ENCODE measurements at regions not wholly inside any gene's neighbourhood (a gene's known extent, or its start where the extent isn't known, plus 50 kb on each side); places are given as distances from the start of the nearest gene placed in this dataset.

DNA sequence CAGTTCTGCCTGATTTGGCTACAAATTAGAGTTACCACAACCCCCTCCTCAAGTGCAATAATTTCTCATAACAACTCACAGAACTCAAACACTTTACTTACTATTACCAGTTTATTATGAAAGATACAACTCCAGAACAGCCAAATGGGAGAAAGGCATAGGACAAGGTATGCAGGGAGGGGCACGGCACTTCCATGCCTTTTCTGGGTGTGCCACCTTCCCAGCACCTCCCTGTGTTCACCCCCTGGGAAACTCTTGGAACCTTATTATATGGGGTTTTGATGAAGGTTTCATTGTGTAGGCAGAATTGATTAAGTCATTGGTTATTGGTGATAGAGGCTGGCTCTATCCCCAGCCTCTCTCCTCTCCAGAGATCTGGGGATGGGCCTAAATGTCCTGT, 66.6 kb upstream of the RAP2B start:
- H2AFZ ChIP-seq: no peak overlapping the region
- Mint-ChIP-seq H3K4me3 (no peak overlapping the region), H3K36me3 (ENCODE audit: low read depth) (peaks cover 7% of the 10 kb centered on the region; the same call in 2 of the 3 replicates), H3K4me1 (peaks cover 44% of the 10 kb centered on the region), H3K27ac (no peak overlapping the region), H3K9me3 (peaks cover 13% of the 10 kb centered on the region), H3K27me3 (ENCODE audit: insufficient read depth, low read depth, poor library complexity) (peaks cover 6% of the 10 kb centered on the region)
- peaks cover 7% of the 10 kb centered on the region; the same call in 1 of the 2 replicates for H3K27me3 ChIP-seq (ENCODE audit: insufficient read depth)
- DNase-seq (ENCODE audit: low spot score) (no peak), ATAC-seq (no peak)
- H3K9me2 ChIP-seq (ENCODE audit: insufficient read depth): no peaks in the 10 kb centered on the region
- H3K4me3 ChIP-seq: no peak overlapping the region
- no peaks in the 10 kb centered on the region for H3F3A ChIP-seq (replicated peaks; ENCODE audit: low read depth)
- H3K79me2 ChIP-seq (replicated peaks; ENCODE audit: insufficient read depth): no peaks in the 10 kb centered on the region
- no peaks in the 10 kb centered on the region for H3K36me3 ChIP-seq (ENCODE audit: insufficient read depth)
- H3K4me1 ChIP-seq (ENCODE audit: insufficient read depth): peaks cover 65% of the 10 kb centered on the region
- no peak overlapping the region for H3K4me2 ChIP-seq
- TF ChIP-seq STAT1 (IDR thresholded peaks at IDR 0.05; ENCODE audit: unreplicated experiment): no peak
- TF ChIP-seq EZH2 (IDR thresholded peaks at IDR 0.05; ENCODE audit: low read depth, unreplicated experiment): no peak
- no peak for TF ChIP-seq ETS1 (IDR thresholded peaks at IDR 0.05)
- TF ChIP-seq EZH2phosphoT487 (IDR thresholded peaks at IDR 0.05; ENCODE audit: unreplicated experiment): no peak
- no peak for TF ChIP-seq REST (IDR thresholded peaks at IDR 0.05; ENCODE audit: unreplicated experiment)
- TF ChIP-seq, protein P1, sequence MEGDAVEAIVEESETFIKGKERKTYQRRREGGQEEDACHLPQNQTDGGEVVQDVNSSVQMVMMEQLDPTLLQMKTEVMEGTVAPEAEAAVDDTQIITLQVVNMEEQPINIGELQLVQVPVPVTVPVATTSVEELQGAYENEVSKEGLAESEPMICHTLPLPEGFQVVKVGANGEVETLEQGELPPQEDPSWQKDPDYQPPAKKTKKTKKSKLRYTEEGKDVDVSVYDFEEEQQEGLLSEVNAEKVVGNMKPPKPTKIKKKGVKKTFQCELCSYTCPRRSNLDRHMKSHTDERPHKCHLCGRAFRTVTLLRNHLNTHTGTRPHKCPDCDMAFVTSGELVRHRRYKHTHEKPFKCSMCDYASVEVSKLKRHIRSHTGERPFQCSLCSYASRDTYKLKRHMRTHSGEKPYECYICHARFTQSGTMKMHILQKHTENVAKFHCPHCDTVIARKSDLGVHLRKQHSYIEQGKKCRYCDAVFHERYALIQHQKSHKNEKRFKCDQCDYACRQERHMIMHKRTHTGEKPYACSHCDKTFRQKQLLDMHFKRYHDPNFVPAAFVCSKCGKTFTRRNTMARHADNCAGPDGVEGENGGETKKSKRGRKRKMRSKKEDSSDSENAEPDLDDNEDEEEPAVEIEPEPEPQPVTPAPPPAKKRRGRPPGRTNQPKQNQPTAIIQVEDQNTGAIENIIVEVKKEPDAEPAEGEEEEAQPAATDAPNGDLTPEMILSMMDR (conservative IDR thresholded peaks at IDR 0.05; ENCODE audit: low read depth in 2 of 2): no peak
- no peak for TF ChIP-seq ZNF114 (CRISPR knock-in tag; IDR thresholded peaks at IDR 0.05)
- TF ChIP-seq POLR2AphosphoS5 (IDR thresholded peaks at IDR 0.05; ENCODE audit: low read depth): no peak
- no peak for TF ChIP-seq ZNF331 (CRISPR knock-in tag; IDR thresholded peaks at IDR 0.05; ENCODE audit: low read depth)
- no peak for TF ChIP-seq CREB1 (CRISPR knock-in tag; IDR thresholded peaks at IDR 0.05; ENCODE audit: low read depth)
- TF ChIP-seq, protein P2, sequence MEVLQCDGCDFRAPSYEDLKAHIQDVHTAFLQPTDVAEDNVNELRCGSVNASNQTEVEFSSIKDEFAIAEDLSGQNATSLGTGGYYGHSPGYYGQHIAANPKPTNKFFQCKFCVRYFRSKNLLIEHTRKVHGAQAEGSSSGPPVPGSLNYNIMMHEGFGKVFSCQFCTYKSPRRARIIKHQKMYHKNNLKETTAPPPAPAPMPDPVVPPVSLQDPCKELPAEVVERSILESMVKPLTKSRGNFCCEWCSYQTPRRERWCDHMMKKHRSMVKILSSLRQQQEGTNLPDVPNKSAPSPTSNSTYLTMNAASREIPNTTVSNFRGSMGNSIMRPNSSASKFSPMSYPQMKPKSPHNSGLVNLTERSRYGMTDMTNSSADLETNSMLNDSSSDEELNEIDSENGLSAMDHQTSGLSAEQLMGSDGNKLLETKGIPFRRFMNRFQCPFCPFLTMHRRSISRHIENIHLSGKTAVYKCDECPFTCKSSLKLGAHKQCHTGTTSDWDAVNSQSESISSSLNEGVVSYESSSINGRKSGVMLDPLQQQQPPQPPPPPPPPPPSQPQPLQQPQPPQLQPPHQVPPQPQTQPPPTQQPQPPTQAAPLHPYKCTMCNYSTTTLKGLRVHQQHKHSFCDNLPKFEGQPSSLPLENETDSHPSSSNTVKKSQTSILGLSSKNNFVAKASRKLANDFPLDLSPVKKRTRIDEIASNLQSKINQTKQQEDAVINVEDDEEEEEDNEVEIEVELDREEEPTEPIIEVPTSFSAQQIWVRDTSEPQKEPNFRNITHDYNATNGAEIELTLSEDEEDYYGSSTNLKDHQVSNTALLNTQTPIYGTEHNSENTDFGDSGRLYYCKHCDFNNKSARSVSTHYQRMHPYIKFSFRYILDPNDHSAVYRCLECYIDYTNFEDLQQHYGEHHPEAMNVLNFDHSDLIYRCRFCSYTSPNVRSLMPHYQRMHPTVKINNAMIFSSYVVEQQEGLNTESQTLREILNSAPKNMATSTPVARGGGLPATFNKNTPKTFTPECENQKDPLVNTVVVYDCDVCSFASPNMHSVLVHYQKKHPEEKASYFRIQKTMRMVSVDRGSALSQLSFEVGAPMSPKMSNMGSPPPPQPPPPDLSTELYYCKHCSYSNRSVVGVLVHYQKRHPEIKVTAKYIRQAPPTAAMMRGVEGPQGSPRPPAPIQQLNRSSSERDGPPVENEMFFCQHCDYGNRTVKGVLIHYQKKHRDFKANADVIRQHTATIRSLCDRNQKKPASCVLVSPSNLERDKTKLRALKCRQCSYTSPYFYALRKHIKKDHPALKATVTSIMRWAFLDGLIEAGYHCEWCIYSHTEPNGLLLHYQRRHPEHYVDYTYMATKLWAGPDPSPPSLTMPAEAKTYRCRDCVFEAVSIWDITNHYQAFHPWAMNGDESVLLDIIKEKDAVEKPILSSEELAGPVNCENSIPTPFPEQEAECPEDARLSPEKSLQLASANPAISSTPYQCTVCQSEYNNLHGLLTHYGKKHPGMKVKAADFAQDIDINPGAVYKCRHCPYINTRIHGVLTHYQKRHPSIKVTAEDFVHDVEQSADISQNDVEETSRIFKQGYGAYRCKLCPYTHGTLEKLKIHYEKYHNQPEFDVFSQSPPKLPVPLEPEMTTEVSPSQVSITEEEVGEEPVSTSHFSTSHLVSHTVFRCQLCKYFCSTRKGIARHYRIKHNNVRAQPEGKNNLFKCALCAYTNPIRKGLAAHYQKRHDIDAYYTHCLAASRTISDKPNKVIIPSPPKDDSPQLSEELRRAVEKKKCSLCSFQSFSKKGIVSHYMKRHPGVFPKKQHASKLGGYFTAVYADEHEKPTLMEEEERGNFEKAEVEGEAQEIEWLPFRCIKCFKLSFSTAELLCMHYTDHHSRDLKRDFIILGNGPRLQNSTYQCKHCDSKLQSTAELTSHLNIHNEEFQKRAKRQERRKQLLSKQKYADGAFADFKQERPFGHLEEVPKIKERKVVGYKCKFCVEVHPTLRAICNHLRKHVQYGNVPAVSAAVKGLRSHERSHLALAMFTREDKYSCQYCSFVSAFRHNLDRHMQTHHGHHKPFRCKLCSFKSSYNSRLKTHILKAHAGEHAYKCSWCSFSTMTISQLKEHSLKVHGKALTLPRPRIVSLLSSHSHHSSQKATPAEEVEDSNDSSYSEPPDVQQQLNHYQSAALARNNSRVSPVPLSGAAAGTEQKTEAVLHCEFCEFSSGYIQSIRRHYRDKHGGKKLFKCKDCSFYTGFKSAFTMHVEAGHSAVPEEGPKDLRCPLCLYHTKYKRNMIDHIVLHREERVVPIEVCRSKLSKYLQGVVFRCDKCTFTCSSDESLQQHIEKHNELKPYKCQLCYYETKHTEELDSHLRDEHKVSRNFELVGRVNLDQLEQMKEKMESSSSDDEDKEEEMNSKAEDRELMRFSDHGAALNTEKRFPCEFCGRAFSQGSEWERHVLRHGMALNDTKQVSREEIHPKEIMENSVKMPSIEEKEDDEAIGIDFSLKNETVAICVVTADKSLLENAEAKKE (CRISPR knock-in tag; IDR thresholded peaks at IDR 0.05): no peak
- no peak for TF ChIP-seq JUNB (IDR thresholded peaks at IDR 0.05; ENCODE audit: unreplicated experiment)
- TF ChIP-seq NANOG (IDR thresholded peaks at IDR 0.05; ENCODE audit: borderline replicate concordance): no peak
- H3K27ac ChIP-seq (ENCODE audit: low read depth): no peak overlapping the region
- no peaks in the 10 kb centered on the region for H4K20me1 ChIP-seq (replicated peaks; ENCODE audit: insufficient read depth)

All from GM23338 (cell line).